Forelimb muscle (tissue), 1 donor: ENCODE measurements at regions not wholly inside any gene's neighbourhood (a gene's known extent, or its start where the extent isn't known, plus 50 kb on each side); places are given as distances from the start of the nearest gene placed in this dataset.

ENCODE experiments used
- DNase-seq: peaks from one replicate; pipeline ENCODE4 v3.0.0-alpha.2; 2013; ENCODE audit warnings: low read depth

DNA sequence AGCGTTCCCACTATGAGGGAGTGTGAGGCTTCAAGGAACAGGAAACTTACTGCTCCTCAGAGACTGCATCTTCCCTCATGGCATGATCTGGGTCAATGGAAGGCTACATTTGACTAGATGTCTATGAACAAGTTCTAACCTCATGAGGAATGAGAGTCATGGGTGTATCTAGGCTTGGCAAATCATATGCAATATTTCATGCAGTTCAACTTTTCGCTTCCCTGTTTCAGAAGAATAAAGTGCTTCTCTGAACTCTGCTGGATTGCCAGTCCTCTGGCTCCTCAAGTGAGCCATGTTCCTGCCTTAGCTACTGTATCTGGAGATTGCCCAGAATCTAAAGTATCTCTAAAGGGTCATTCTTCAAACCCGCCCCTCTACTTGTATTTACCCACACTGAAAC lies 54.3 kb upstream of the SEMA3A start:
- no peak for DNase-seq

DNA sequence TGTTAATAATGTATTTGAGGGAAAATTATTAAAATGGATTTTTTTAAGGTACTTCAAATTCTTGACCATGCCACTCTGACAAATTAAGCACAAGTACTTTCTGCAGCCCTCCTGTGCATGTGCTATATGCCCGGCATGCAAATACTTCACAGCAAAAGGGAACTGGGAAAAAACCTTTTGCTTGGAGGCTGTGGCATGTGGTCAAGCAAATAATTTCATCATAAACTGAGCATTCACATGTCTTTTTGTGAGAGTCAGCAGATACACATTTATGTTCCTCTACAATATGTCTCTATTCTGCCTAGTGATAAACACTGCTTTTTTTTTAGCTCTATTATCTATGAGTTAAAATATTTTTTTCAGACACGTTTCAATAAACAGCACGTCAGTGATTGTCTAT lies 53.7 kb upstream of the SEMA3A start:
- no peak for DNase-seq

DNA sequence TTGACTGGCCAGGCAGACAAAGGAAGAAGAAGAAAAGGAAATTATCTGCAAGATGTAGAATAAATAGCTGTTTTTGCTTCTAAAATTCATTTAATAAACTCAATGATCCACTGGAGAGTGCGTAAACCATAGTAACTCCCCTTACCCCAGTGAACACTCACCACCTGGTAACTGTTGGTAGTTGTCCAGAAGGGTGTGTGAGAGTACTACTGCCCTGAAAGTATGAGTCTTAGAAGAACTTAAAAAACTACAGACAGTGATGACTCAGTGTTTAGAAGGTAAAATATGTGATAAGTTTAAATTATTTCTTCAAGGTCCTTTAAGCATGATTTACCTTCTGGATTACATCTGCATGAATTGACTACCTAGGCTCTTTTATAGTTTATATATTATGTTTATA lies 53.0 kb upstream of the SEMA3A start:
- DNase-seq = no peak

DNA sequence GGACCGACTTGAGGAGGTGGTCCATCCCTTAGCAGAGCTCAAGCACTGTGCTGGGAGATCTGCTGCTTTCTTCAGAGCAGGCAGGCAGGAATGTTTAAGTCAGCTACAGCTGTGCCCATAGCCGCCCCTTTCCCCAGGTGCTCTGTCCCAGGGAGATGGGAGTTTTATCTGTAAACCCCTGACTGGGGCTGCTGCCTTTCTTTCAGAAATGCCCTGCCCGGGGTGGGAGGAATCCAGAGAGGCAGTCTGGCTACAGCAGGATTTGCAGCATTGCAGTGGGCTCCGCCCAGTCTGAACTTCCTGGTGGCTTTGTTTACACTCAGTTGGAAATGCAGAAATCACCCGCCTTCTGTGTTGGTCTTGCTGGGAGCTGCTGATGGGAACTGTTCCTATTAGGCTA lies 51.2 kb upstream of the SEMA3A start:
- DNase-seq = no peak
